ENCODE measurements at regions not wholly inside any gene's neighbourhood (a gene's known extent, or its start where the extent isn't known, plus 50 kb on each side); places are given as distances from the start of the nearest gene placed in this dataset.
"Not testable (repeated sequence)": the region's sequence is repeated elsewhere in the genome, so short reads cannot be mapped to it uniquely, and the experiment has no call there.

DNA sequence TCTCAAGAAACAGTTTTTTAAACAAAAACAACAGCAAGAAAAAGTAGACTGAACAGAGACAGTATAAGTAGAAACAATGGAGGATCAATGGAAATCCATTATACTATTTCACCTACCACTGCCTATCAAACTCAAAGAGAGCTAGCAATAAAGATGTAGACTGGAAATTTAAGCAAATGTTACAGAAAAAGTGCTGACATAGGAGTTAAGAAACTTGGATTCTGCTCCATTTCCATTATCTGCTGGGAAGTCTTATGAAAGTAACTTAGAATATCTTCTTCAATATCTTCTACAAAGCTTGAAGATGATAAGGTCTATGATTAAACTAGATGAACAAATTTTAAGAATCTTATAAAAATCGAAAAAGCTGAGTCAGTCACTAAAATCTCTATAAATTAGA, 1469.8 kb upstream of the C9orf72 start:
- no peaks in the 10 kb centered on the region for H3K4me1 ChIP-seq (ENCODE audit: control insufficient read depth, insufficient read depth, low read length)

DNA sequence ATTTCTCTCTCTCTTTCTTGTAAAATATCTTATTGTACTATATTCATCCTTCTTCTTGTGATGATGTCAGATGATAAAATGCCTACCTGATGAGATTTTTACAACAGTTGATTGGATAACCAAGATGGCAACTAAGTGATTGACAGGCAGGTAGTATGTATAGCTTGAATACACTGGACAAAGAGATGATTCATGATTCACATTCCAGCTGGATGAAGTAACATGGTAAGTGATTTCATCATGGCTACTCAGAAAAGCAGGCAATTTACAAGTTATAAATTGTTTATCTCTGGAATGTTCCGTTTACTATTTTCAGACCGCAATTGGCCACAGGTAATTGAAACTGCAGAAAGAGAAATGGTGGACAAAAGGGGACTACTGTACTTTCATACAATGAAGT, 1471.7 kb upstream of the C9orf72 start:
- Histone ChIP-seq H3K4me3 (ENCODE audit: insufficient read depth, low read depth, low read length) (no peak overlapping the region), H3K4me1 (ENCODE audit: control insufficient read depth, insufficient read depth, low read length) (no peaks in the 10 kb centered on the region), H3K9me3 (ENCODE audit: control insufficient read depth, low read length) (no peaks in the 10 kb centered on the region), H3K27me3 (ENCODE audit: control insufficient read depth, insufficient read depth, low read length, poor library complexity, severe bottlenecking) (no peaks in the 10 kb centered on the region), H3K27ac (ENCODE audit: insufficient read depth, low read depth, low read length, poor library complexity, severe bottlenecking) (no peak overlapping the region), H3K36me3 (ENCODE audit: control insufficient read depth, insufficient read depth, low read length) (no peaks in the 10 kb centered on the region)
- WGBS, 2 experiments, result 93 to 95% methylated on average over 2 of the region's 2 CpGs

More for the DNA sequence above, 1469.8 kb upstream of the C9orf72 start:
- WGBS, 2 experiments, result 67% methylated on average over 1 of the region's 1 CpG; no CpG with 5 or more reads in 1 of the 2 experiments
- Histone ChIP-seq H3K9me3 (ENCODE audit: control insufficient read depth, low read length) (no peaks in the 10 kb centered on the region), H3K4me3 (ENCODE audit: insufficient read depth, low read depth, low read length) (no peak overlapping the region), H3K36me3 (ENCODE audit: control insufficient read depth, insufficient read depth, low read length) (no peaks in the 10 kb centered on the region), H3K27ac (ENCODE audit: insufficient read depth, low read depth, low read length, poor library complexity, severe bottlenecking) (no peak overlapping the region), H3K27me3 (ENCODE audit: control insufficient read depth, insufficient read depth, low read length, poor library complexity, severe bottlenecking) (no peaks in the 10 kb centered on the region)

DNA sequence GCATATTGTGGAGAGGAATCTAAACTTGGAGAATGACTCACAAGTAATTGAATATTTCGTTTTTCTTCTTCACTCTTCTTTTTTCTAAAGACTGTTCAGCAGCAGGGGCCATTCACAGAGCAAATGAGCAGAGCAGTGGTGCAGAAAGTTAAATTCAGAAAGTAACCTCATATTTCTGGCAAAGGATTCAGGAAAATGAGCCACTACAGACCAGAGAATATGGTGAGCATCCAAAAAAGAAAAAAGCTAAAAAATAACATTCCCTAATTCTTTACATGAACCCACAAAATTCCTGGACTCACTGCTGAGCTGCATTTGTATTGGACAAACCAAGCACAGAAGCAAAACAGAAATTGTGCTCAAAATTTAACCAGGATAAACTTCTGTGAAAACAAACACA, 1486.8 kb upstream of the C9orf72 start:
- no peak overlapping the region for H3K27ac ChIP-seq (ENCODE audit: insufficient read depth, low read depth, low read length, poor library complexity, severe bottlenecking)
- no peaks in the 10 kb centered on the region for H3K27me3 ChIP-seq (ENCODE audit: control insufficient read depth, insufficient read depth, low read length, poor library complexity, severe bottlenecking)
- 89 to 100% methylated on average over 1 of the region's 1 CpG for WGBS, 2 experiments
- H3K4me1 ChIP-seq (ENCODE audit: control insufficient read depth, insufficient read depth, low read length), result no peaks in the 10 kb centered on the region
- H3K4me3 ChIP-seq (ENCODE audit: insufficient read depth, low read depth, low read length), result no peak overlapping the region
- H3K9me3 ChIP-seq (ENCODE audit: control insufficient read depth, low read length), result no peaks in the 10 kb centered on the region
- no peaks in the 10 kb centered on the region for H3K36me3 ChIP-seq (ENCODE audit: control insufficient read depth, insufficient read depth, low read length)

DNA sequence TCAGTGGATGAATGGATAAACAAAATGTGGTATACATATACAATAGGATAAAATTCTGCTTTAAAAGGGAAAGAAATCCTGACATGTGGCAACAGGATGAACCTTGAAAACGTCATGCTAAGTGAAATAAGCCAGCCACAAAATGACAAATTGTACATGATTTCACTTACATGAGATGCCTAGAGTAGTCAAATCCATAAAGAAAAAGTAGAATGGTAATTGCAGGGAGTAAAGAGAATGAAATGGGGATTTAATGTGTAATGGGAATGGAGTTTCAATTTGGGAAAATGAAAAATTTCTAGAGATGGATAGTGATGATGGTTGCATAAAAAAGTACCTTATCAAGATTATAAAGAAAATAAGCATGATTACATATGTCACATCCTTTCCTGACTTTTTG, 1489.2 kb upstream of the C9orf72 start:
- Histone ChIP-seq H3K9me3 (ENCODE audit: control insufficient read depth, low read length) (no peaks in the 10 kb centered on the region), H3K4me1 (ENCODE audit: control insufficient read depth, insufficient read depth, low read length) (no peaks in the 10 kb centered on the region), H3K27me3 (ENCODE audit: control insufficient read depth, insufficient read depth, low read length, poor library complexity, severe bottlenecking) (no peaks in the 10 kb centered on the region), H3K4me3 (ENCODE audit: insufficient read depth, low read depth, low read length) (no peak overlapping the region), H3K36me3 (ENCODE audit: control insufficient read depth, insufficient read depth, low read length) (no peaks in the 10 kb centered on the region), H3K27ac (ENCODE audit: insufficient read depth, low read depth, low read length, poor library complexity, severe bottlenecking) (no peak overlapping the region)
- WGBS, 2 experiments, result 87 to 100% methylated on average over 1 of the region's 1 CpG

DNA sequence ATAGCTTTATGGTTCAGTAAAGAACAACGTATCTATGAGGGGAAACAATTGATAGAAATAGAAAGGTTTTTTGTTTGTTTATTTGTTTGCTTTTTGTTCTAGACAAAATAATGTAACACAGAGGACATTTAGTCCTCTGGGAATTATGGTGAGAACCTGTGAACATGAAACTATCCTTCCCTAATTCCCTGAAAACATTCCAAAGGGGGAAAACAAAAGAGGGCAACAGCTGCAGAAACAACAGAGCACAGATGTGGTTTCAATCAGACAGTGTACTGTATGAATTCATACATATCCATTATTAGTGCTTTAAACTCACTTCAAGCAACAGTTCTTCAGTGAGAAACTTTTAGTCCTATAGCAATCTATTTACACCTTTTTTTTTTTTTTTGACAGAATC, 1489.8 kb upstream of the C9orf72 start:
- 85 to 93% methylated on average over 1 of the region's 1 CpG for WGBS, 2 experiments
- Histone ChIP-seq H3K9me3 (ENCODE audit: control insufficient read depth, low read length) (no peaks in the 10 kb centered on the region), H3K36me3 (ENCODE audit: control insufficient read depth, insufficient read depth, low read length) (no peaks in the 10 kb centered on the region), H3K27ac (ENCODE audit: insufficient read depth, low read depth, low read length, poor library complexity, severe bottlenecking) (no peak overlapping the region), H3K27me3 (ENCODE audit: control insufficient read depth, insufficient read depth, low read length, poor library complexity, severe bottlenecking) (no peaks in the 10 kb centered on the region), H3K4me3 (ENCODE audit: insufficient read depth, low read depth, low read length) (no peak overlapping the region), H3K4me1 (ENCODE audit: control insufficient read depth, insufficient read depth, low read length) (no peaks in the 10 kb centered on the region)

DNA sequence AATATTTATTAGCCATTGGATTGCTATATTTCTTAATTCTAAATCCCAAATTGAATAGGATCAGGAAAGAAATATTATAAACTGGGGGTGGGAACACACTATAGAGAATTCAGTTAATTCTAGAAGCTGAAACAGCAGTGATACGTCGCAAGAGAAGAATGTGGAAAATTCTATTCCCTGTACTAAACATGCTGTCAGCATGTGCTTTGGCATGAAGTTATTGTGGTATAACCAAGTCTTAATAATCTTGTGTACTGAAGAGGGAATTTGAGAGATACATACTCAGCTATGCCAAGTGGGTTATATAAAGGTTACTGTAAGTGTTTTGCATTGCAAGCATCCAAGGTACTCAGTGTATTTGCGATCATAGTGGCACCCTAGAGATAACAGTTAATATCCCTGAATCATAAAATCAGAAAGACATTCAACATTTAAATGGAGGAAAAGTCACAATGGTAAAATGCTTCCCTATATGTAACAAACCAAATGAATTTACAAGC, 1492.9 kb upstream of the C9orf72 start:
- Histone ChIP-seq H3K4me1 (ENCODE audit: control insufficient read depth, insufficient read depth, low read length) (no peaks in the 10 kb centered on the region), H3K27ac (ENCODE audit: insufficient read depth, low read depth, low read length, poor library complexity, severe bottlenecking) (no peak overlapping the region), H3K4me3 (ENCODE audit: insufficient read depth, low read depth, low read length) (no peak overlapping the region), H3K36me3 (ENCODE audit: control insufficient read depth, insufficient read depth, low read length) (no peaks in the 10 kb centered on the region), H3K27me3 (ENCODE audit: control insufficient read depth, insufficient read depth, low read length, poor library complexity, severe bottlenecking) (no peaks in the 10 kb centered on the region), H3K9me3 (ENCODE audit: control insufficient read depth, low read length) (no peaks in the 10 kb centered on the region)
- 97 to 100% methylated on average over 3 of the region's 3 CpGs for WGBS, 2 experiments

DNA sequence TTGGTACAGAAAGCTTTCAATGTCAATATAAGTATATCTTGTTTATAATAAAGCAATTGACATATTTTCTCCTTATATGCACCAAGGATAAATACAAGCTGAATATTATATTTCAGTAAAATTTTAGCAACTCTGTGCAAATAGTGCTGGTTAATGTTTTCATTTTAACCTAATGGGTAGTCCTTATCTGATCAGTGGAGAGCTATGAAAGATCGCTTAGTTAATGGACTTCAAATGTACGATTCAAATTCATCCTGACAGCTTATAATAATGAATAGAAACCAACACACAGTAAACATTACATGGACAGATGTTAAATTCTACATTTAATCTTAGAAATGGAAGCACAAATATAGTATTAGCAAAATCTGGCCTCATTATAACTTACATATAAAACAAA, 1495.2 kb upstream of the C9orf72 start:
- Histone ChIP-seq H3K27me3 (ENCODE audit: control insufficient read depth, insufficient read depth, low read length, poor library complexity, severe bottlenecking) (no peaks in the 10 kb centered on the region), H3K4me3 (ENCODE audit: insufficient read depth, low read depth, low read length) (no peak overlapping the region), H3K4me1 (ENCODE audit: control insufficient read depth, insufficient read depth, low read length) (no peaks in the 10 kb centered on the region), H3K27ac (ENCODE audit: insufficient read depth, low read depth, low read length, poor library complexity, severe bottlenecking) (no peak overlapping the region), H3K9me3 (ENCODE audit: control insufficient read depth, low read length) (no peaks in the 10 kb centered on the region), H3K36me3 (ENCODE audit: control insufficient read depth, insufficient read depth, low read length) (no peaks in the 10 kb centered on the region)
- whole genome bisulfite sequencing, 2 experiments, result 95% methylated on average over 2 of the region's 2 CpGs; no CpG with 5 or more reads in 1 of the 2 experiments

DNA sequence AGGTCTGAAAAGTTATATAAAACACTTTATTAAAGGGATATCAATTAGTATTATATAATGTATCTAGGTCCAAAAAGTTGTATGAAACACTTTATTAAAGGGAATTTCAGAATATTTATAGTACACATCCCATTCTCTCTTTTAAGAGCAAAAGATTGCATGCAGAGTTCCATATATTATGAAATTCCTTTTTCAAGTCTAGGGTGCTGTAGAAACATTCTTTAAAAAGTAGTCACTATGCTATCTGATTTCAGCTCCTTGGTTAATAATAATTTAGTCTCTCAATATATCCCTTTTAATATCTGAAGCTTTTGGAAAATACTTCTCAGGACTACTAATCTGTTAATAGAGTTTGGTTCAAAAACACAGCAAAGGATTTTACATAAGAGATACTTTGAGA, 1496.1 kb upstream of the C9orf72 start:
- Histone ChIP-seq H3K27ac (ENCODE audit: insufficient read depth, low read depth, low read length, poor library complexity, severe bottlenecking) (no peak overlapping the region), H3K4me1 (ENCODE audit: control insufficient read depth, insufficient read depth, low read length) (no peaks in the 10 kb centered on the region), H3K36me3 (ENCODE audit: control insufficient read depth, insufficient read depth, low read length) (no peaks in the 10 kb centered on the region), H3K4me3 (ENCODE audit: insufficient read depth, low read depth, low read length) (no peak overlapping the region), H3K27me3 (ENCODE audit: control insufficient read depth, insufficient read depth, low read length, poor library complexity, severe bottlenecking) (no peaks in the 10 kb centered on the region), H3K9me3 (ENCODE audit: control insufficient read depth, low read length) (no peaks in the 10 kb centered on the region)

DNA sequence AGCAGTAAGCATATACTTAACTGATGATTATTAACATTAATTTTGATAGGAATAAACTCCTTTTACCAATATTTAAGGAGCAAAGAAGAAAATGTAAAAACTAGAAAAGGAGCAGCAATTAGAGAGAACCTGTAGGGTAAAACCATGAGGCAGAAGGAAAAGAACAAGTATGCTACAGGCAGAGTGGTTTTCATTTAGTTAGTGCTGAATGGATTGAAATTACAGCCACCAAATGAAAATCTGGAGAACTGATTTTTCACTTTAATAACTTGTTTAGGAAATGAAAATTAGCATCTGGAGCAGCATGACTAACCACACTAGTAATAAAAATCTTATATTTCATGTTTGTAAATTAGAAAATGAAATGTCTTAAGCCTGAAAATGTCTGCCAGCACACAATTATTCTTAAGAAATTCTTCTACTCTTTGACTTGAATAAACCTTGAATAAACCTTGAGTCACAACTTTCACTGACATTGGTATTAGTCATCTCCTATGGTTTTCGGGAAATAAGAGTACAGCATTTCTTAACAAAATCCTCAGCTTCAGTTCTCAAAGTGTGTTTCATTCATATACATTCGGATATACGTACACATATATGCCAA, 1504.9 kb upstream of the C9orf72 start:
- no peaks in the 10 kb centered on the region for H3K9me3 ChIP-seq (ENCODE audit: control insufficient read depth, low read length)
- no peaks in the 10 kb centered on the region for H3K36me3 ChIP-seq (ENCODE audit: control insufficient read depth, insufficient read depth, low read length)
- WGBS, 2 experiments, result 97 to 100% methylated on average over 1 to 2 of the region's 3 CpGs
- no peak overlapping the region for H3K27ac ChIP-seq (ENCODE audit: insufficient read depth, low read depth, low read length, poor library complexity, severe bottlenecking)
- H3K27me3 ChIP-seq (ENCODE audit: control insufficient read depth, insufficient read depth, low read length, poor library complexity, severe bottlenecking), result no peaks in the 10 kb centered on the region
- H3K4me1 ChIP-seq (ENCODE audit: control insufficient read depth, insufficient read depth, low read length), result no peaks in the 10 kb centered on the region
- no peak overlapping the region for H3K4me3 ChIP-seq (ENCODE audit: insufficient read depth, low read depth, low read length)

DNA sequence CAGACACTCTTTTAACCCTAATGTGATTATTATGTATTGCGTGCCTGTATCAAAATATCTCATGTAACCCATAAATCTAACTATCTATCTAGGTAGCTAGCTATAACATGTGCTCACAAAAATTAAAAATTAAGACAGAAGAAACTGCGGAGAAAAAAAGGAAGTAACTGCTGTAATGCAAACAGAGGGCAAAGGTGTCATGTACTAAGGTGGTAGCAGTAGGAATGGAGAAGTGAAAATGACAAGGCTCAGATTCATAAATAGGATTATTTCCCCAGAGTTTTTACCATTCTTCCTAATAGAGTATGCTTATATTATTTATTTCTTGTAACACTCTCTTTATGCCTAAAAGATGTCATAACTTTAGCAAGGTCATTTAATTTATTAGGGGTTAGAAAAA, 1527.5 kb upstream of the C9orf72 start:
- no peaks in the 10 kb centered on the region for H3K27me3 ChIP-seq (ENCODE audit: control insufficient read depth, insufficient read depth, low read length, poor library complexity, severe bottlenecking)
- 90 to 95% methylated on average over 1 of the region's 2 CpGs for WGBS, 2 experiments
- H3K4me3 ChIP-seq (ENCODE audit: insufficient read depth, low read depth, low read length), result no peak overlapping the region
- H3K27ac ChIP-seq (ENCODE audit: insufficient read depth, low read depth, low read length, poor library complexity, severe bottlenecking), result no peak overlapping the region
- H3K36me3 ChIP-seq (ENCODE audit: control insufficient read depth, insufficient read depth, low read length), result no peaks in the 10 kb centered on the region
- H3K9me3 ChIP-seq (ENCODE audit: control insufficient read depth, low read length), result no peaks in the 10 kb centered on the region
- H3K4me1 ChIP-seq (ENCODE audit: control insufficient read depth, insufficient read depth, low read length), result no peaks in the 10 kb centered on the region

DNA sequence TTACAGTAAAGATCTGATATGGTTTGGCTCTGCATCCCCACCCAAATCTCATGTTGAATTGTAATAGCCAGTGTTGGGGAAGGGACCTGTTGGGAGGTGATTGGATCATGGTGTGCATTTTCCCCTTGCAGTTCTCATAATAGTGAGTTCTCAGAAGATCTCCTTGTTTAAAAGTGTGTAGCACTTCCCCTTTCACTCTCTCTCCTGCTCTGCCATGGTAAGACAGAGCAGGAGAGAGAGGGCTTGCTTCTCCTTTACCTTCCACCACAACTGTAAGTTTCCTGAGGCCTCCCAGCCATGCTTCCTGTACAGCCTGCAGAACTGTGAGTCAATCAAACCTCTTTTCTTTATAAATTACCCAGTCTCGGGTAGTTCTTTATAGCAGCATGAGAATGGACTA, 1530.9 kb upstream of the C9orf72 start:
- not testable (repeated sequence) for H3K27me3 ChIP-seq (ENCODE audit: control insufficient read depth, insufficient read depth, low read length, poor library complexity, severe bottlenecking); H3K36me3 ChIP-seq (ENCODE audit: control insufficient read depth, insufficient read depth, low read length); H3K4me3 ChIP-seq (ENCODE audit: insufficient read depth, low read depth, low read length); H3K9me3 ChIP-seq (ENCODE audit: control insufficient read depth, low read length); H3K4me1 ChIP-seq (ENCODE audit: control insufficient read depth, insufficient read depth, low read length); H3K27ac ChIP-seq (ENCODE audit: insufficient read depth, low read depth, low read length, poor library complexity, severe bottlenecking)
- WGBS, 2 experiments, result 100% methylated on average over 1 of the region's 1 CpG; no CpG with 5 or more reads in 1 of the 2 experiments

Measured in ectodermal cell (in vitro differentiated cells).